ENCODE measurements at regions not wholly inside any gene's neighbourhood (a gene's known extent, or its start where the extent isn't known, plus 50 kb on each side); places are given as distances from the start of the nearest gene placed in this dataset.

- DNase-seq: no peak
Measured at GRCh38 chr1:57848406-57848805, 424.5 kb upstream of the DAB1 start.

- DNase-seq: no peak
Measured at GRCh38 chr1:57845041-57845440, 421.2 kb upstream of the DAB1 start.

- no peak for DNase-seq
Measured at GRCh38 chr1:57844382-57844980, 420.6 kb upstream of the DAB1 start.

- no peak for DNase-seq
Measured at GRCh38 chr1:57843760-57844159, 419.9 kb upstream of the DAB1 start.

GRCh38 chr1:57839526-57839925 lies 415.7 kb upstream of the DAB1 start:
- no peak for DNase-seq

- DNase-seq: no peak
Measured at GRCh38 chr1:57839067-57839466, 415.2 kb upstream of the DAB1 start.

- no peak for DNase-seq
Measured at GRCh38 chr1:57835620-57836019, 411.8 kb upstream of the DAB1 start.

GRCh38 chr1:57833296-57833695 lies 409.4 kb upstream of the DAB1 start:
- no peak for DNase-seq

- no peak for DNase-seq
Measured at GRCh38 chr1:57832612-57833011, 408.8 kb upstream of the DAB1 start.

GRCh38 chr1:57831624-57832023 lies 407.8 kb upstream of the DAB1 start:
- DNase-seq: no peak

GRCh38 chr1:57826535-57826934 lies 402.7 kb upstream of the DAB1 start:
- DNase-seq: no peak

GRCh38 chr1:57824535-57824934 lies 400.7 kb upstream of the DAB1 start:
- DNase-seq: no peak

- no peak for DNase-seq
Measured at GRCh38 chr1:57820356-57821095, 396.7 kb upstream of the DAB1 start.

- DNase-seq: no peak
Measured at GRCh38 chr1:57819893-57820292, 396.0 kb upstream of the DAB1 start.

- no peak for DNase-seq
Measured at GRCh38 chr1:57803586-57803985, 379.7 kb upstream of the DAB1 start.

GRCh38 chr1:57800376-57800775 lies 376.5 kb upstream of the DAB1 start:
- no peak for DNase-seq

- no peak for DNase-seq
Measured at GRCh38 chr1:57799490-57800115, 375.7 kb upstream of the DAB1 start.

GRCh38 chr1:57798543-57798942 lies 374.7 kb upstream of the DAB1 start:
- DNase-seq: no peak

GRCh38 chr1:57797084-57797483 lies 373.2 kb upstream of the DAB1 start:
- DNase-seq: no peak

- no peak for DNase-seq
Measured at GRCh38 chr1:57796616-57797015, 372.8 kb upstream of the DAB1 start.

GRCh38 chr1:57795886-57796285 lies 372.0 kb upstream of the DAB1 start:
- DNase-seq: no peak

- DNase-seq: no peak
Measured at GRCh38 chr1:57794078-57794477, 370.2 kb upstream of the DAB1 start.

- no peak for DNase-seq
Measured at GRCh38 chr1:57791497-57791896, 367.6 kb upstream of the DAB1 start.

GRCh38 chr1:57789936-57790335 lies 366.1 kb upstream of the DAB1 start:
- no peak for DNase-seq
